CD4-positive, alpha-beta T cell (primary cell): ENCODE measurements at regions not wholly inside any gene's neighbourhood (a gene's known extent, or its start where the extent isn't known, plus 50 kb on each side); places are given as distances from the start of the nearest gene placed in this dataset.
A peak's percentile ranks its signal among the peaks of the same experiment; 100 is the strongest.
"Not testable (repeated sequence)": the region's sequence is repeated elsewhere in the genome, so short reads cannot be mapped to it uniquely, and the experiment has no call there.

Source experiments
- ATAC-seq: fragments of 200-7000 bp; cut with Tn5 transposase; one replicate; pipeline ENCODE4 v1.10.0; 2022; ENCODE audit warnings: mild to moderate bottlenecking; ENCODE audit not compliant: poor library complexity
- CTCF ChIA-PET: fragments of 350-600 bp; sonication (Branson Sonifier 250); formaldehyde crosslinking; loops from one replicate; lab custom pipeline; 2021; ENCODE audit warnings: antibody characterized with exemption, inconsistent platforms; lab: Charles Lee
- POLR2A ChIA-PET: fragments of 350-600 bp; sonication (Branson Sonifier 250); formaldehyde crosslinking; loops from one replicate; lab custom pipeline; 2021; ENCODE audit warnings: antibody characterized with exemption, inconsistent platforms; lab: Charles Lee
- DNase-seq, 14 experiments: peaks; one replicate each; pipeline ENCODE4 v3.0.0-alpha.2; 2013 to 2020; ENCODE audit warnings: mixed read lengths in 2 of 14
- H3K27ac ChIP-seq, 2 donors: one replicate each; pipeline versions ENCODE4 v1.5.1 to v1.7.0; 2013; ENCODE audit warnings: low read length in 2 of 2, low read depth in 1 of 2, mild to moderate bottlenecking in 1 of 2
- H3K27me3 ChIP-seq, 2 experiments: 1 replicate in 1 of 2; 2 replicates in 1 of 2; pipeline versions ENCODE4 v1.6.1 to v1.7.0; 2013; ENCODE audit warnings: low read length in 2 of 2, control low read depth in 1 of 2, mild to moderate bottlenecking in 1 of 2, moderate library complexity in 1 of 2; ENCODE audit not compliant: insufficient read depth in 2 of 2, control insufficient read depth in 1 of 2
- H3K36me3 ChIP-seq: one replicate; pipeline ENCODE4 v1.6.1; 2013; ENCODE audit warnings: low read length, control low read depth; ENCODE audit not compliant: insufficient read depth
- H3K4me1 ChIP-seq: one replicate; pipeline ENCODE4 v1.6.1; 2013; ENCODE audit warnings: low read length, control low read depth; ENCODE audit not compliant: insufficient read depth
- H3K4me3 ChIP-seq: one replicate; pipeline ENCODE4 v1.5.1; 2013; ENCODE audit warnings: mild to moderate bottlenecking, low read length, moderate library complexity
- H3K9me3 ChIP-seq, 2 experiments: 1 replicate in 1 of 2; 2 replicates in 1 of 2; pipeline versions ENCODE4 v1.6.1 to v1.7.0; 2013; ENCODE audit warnings: low read length in 2 of 2, mild to moderate bottlenecking in 2 of 2, control low read depth in 1 of 2, moderate library complexity in 1 of 2; ENCODE audit not compliant: control insufficient read depth in 1 of 2, insufficient read depth in 1 of 2
- H3K27ac Mint-ChIP-seq: one replicate; pipeline ENCODE4 v1.8.0; 2020; ENCODE audit warnings: mixed read lengths
- H3K27me3 Mint-ChIP-seq: one replicate; pipeline ENCODE4 v1.8.0; 2021; ENCODE audit warnings: mixed read lengths
- H3K36me3 Mint-ChIP-seq: one replicate; pipeline ENCODE4 v1.8.0; 2021; ENCODE audit warnings: low read depth, mixed read lengths
- H3K4me1 Mint-ChIP-seq: one replicate; pipeline ENCODE4 v1.8.0; 2021; ENCODE audit warnings: low read depth, mixed read lengths
- H3K4me3 Mint-ChIP-seq: one replicate; pipeline ENCODE4 v1.8.0; 2020; ENCODE audit warnings: mild to moderate bottlenecking, mixed read lengths
- H3K9me3 Mint-ChIP-seq: one replicate; pipeline ENCODE4 v1.8.0; 2020; ENCODE audit warnings: mixed read lengths
- CTCF ChIP-seq: fragments of 200-600 bp; IDR thresholded peaks from one replicate; pipeline ENCODE4 v1.8.0; 2022; ENCODE audit warnings: antibody characterized with exemption, mild to moderate bottlenecking
- intact Hi-C, 2 experiments: fragments of 100-400 bp; cut with DNase I in 1 of 2; cut with micrococcal nuclease in 1 of 2; formaldehyde crosslinking; loops; one replicate each; pipeline versions ENCODE4 v1.15.1 to v1.9.0; 2023 to 2025; cut with DNase I, micrococcal nuclease

- Histone ChIP-seq H3K27me3 (no peaks in the 10 kb centered on the region), H3K9me3 (peaks cover 0 to 11% of the 10 kb centered on the region in 2 experiments), H3K4me3 (no peak overlapping the region), H3K36me3 (no peaks in the 10 kb centered on the region), H3K4me1 (no peaks in the 10 kb centered on the region), H3K27ac (no peak overlapping the region)
- Mint-ChIP-seq H3K4me3 (no peak overlapping the region), H3K27me3 (no peaks in the 10 kb centered on the region), H3K4me1 (no peaks in the 10 kb centered on the region), H3K36me3 (no peaks in the 10 kb centered on the region), H3K9me3 (no peaks in the 10 kb centered on the region), H3K27ac (no peak overlapping the region)
- ATAC-seq (no peak), DNase-seq (peak in 2 of 14 experiments; percentile 23 to 34)
- no peak for TF ChIP-seq CTCF
- ChIA-PET CTCF (no interaction called here), POLR2A (no interaction called here)
- intact Hi-C loops, result no loop called here
Observed at GRCh38 chr12:24664161-24664880, 284.6 kb downstream of the BCAT1 start.

- no peaks in the 10 kb centered on the region for H3K27me3 ChIP-seq
- no peaks in the 10 kb centered on the region for H3K4me1 Mint-ChIP-seq
- no peak overlapping the region for H3K4me3 Mint-ChIP-seq
- CTCF ChIA-PET, result no interaction called here
- H3K4me3 ChIP-seq, result no peak overlapping the region
- TF ChIP-seq CTCF, result no peak
- H3K36me3 ChIP-seq, result no peaks in the 10 kb centered on the region
- H3K27ac ChIP-seq, result no peak overlapping the region
- POLR2A ChIA-PET, result no interaction called here
- no peaks in the 10 kb centered on the region for H3K9me3 Mint-ChIP-seq
- H3K27me3 Mint-ChIP-seq, result no peaks in the 10 kb centered on the region
- intact Hi-C loops, result no loop called here
- H3K36me3 Mint-ChIP-seq, result no peaks in the 10 kb centered on the region
- ATAC-seq, result no peak
- peak in 3 of 14 experiments; percentile 1 to 59 (median 45) for DNase-seq
- no peak overlapping the region for H3K27ac Mint-ChIP-seq
- peaks cover 0 to 11% of the 10 kb centered on the region in 2 experiments for H3K9me3 ChIP-seq
- H3K4me1 ChIP-seq, result no peaks in the 10 kb centered on the region
Observed at GRCh38 chr12:24661657-24662096, 287.2 kb downstream of the BCAT1 start.

GRCh38 chr12:24659016-24659415 is 289.9 kb downstream of the BCAT1 start:
- peak in 2 of 14 experiments; percentile 7 to 23 for DNase-seq
- intact Hi-C loops, result no loop called here
- Histone ChIP-seq H3K36me3 (no peaks in the 10 kb centered on the region), H3K4me3 (no peak overlapping the region), H3K27me3 (no peaks in the 10 kb centered on the region), H3K9me3 (peaks cover 0 to 11% of the 10 kb centered on the region in 2 experiments), H3K4me1 (no peaks in the 10 kb centered on the region), H3K27ac (no peak overlapping the region)
- no peaks in the 10 kb centered on the region for H3K27me3 Mint-ChIP-seq
- ATAC-seq, result no peak
- TF ChIP-seq CTCF, result no peak
- H3K27ac Mint-ChIP-seq, result no peak overlapping the region
- no peaks in the 10 kb centered on the region for H3K36me3 Mint-ChIP-seq
- no peaks in the 10 kb centered on the region for H3K4me1 Mint-ChIP-seq
- ChIA-PET CTCF (no interaction called here), POLR2A (no interaction called here)
- no peaks in the 10 kb centered on the region for H3K9me3 Mint-ChIP-seq
- no peak overlapping the region for H3K4me3 Mint-ChIP-seq

GRCh38 chr12:24654344-24654743 is 294.6 kb downstream of the BCAT1 start:
- H3K9me3 ChIP-seq, H3K27ac ChIP-seq, H3K4me1 Mint-ChIP-seq, H3K27me3 ChIP-seq, POLR2A ChIA-PET, H3K4me3 Mint-ChIP-seq, H3K9me3 Mint-ChIP-seq, DNase-seq, H3K4me3 ChIP-seq, H3K27me3 Mint-ChIP-seq, intact Hi-C loops, H3K36me3 Mint-ChIP-seq, CTCF ChIA-PET, ATAC-seq, H3K4me1 ChIP-seq, H3K27ac Mint-ChIP-seq, H3K36me3 ChIP-seq: not testable (repeated sequence)
